Astrocyte of the spinal cord (primary cell): ENCODE measurements at regions not wholly inside any gene's neighbourhood (a gene's known extent, or its start where the extent isn't known, plus 50 kb on each side); places are given as distances from the start of the nearest gene placed in this dataset.

Experiments
- DNase-seq: peaks from one replicate; pipeline ENCODE4 v3.0.0; 2011; ENCODE audit warnings: low read depth, low spot score
- H3K4me3 ChIP-seq: 2 replicates; pipeline ENCODE4 v1.5.1; 2011; ENCODE audit warnings: low read depth, mild to moderate bottlenecking, low read length, moderate library complexity
- in situ Hi-C: cut with HindIII; loops from 2 replicates; pipeline ENCODE4 v1.10.0; 2017; ENCODE audit warnings: low sequenced_read_pairs
- TF ChIP-seq, protein P1 (sequence below): IDR thresholded peaks from 2 replicates; pipeline ENCODE4 v1.5.1; 2012; ENCODE audit warnings: low read depth, mild to moderate bottlenecking, low read length, inconsistent platforms

DNA sequence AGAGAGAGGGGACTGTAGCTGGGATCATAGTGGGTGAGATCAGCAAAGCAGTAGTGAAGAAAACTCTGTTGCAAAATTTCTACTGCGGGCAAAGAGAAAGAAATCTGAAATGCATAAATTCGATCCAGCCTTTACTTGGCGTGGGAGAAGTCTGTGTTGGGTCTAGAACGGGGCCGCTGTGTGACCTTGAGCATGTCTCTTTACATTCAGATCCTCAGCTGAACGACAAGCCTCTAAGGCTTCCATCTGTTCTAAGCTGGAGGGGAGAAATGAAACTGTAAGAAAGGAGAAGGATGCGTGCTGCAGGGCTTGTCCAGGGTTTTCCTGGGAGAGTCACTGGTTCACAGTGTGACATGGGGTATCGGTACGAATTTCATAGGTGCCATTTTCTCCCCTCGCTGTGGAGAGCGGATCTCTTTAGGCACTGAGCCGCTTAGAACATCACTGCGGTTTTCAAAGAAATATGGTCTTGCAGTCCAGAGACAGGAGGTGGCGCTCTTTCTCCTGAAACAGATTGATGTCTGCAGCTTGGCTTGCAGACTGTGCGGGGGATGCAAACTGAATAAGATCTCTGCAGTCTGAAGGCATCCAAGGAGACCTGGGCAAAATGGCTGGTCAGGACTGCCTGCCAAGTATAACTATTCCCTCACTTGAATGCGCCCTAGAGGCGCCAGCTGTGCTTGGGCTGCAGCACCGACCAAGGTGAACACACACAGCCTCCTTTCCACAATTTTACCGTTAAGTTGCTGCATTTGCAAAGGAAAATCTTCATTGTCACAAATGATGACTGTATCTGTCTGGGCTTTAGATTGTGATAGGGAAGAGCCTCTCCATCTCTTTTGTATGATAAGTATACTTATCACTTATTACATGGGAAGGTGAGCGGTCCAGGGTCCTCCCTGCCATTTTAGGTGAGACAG, 104.1 kb downstream of the XCL2 start:
- in situ Hi-C loops: no loop called here
- H3K4me3 ChIP-seq: no peak overlapping the region
- DNase-seq: peak; percentile 88
- TF ChIP-seq, protein P1, sequence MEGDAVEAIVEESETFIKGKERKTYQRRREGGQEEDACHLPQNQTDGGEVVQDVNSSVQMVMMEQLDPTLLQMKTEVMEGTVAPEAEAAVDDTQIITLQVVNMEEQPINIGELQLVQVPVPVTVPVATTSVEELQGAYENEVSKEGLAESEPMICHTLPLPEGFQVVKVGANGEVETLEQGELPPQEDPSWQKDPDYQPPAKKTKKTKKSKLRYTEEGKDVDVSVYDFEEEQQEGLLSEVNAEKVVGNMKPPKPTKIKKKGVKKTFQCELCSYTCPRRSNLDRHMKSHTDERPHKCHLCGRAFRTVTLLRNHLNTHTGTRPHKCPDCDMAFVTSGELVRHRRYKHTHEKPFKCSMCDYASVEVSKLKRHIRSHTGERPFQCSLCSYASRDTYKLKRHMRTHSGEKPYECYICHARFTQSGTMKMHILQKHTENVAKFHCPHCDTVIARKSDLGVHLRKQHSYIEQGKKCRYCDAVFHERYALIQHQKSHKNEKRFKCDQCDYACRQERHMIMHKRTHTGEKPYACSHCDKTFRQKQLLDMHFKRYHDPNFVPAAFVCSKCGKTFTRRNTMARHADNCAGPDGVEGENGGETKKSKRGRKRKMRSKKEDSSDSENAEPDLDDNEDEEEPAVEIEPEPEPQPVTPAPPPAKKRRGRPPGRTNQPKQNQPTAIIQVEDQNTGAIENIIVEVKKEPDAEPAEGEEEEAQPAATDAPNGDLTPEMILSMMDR: peak; percentile 78

DNA sequence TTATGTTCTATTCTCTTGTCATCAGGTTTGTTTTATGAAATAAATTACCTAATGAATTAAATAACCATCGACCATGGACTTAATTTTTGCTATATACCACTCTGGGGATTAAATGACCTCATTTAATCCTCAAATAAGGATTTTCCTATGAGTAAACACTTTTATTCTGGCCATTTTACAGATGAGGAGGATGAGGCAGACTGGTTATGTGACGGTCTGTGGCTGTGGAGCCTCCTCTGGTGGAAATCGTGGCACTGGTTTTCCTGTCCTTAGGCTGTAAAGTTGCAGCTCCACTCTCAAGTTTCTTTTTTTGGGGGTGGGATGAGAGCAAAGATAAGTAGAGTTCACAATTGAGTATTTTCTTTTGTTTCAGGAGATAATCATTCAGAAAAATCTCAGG, 105.2 kb downstream of the XCL2 start:
- H3K4me3 ChIP-seq: no peak overlapping the region
- in situ Hi-C loops: no loop called here
- TF ChIP-seq, protein P1: no peak
- DNase-seq: no peak

DNA sequence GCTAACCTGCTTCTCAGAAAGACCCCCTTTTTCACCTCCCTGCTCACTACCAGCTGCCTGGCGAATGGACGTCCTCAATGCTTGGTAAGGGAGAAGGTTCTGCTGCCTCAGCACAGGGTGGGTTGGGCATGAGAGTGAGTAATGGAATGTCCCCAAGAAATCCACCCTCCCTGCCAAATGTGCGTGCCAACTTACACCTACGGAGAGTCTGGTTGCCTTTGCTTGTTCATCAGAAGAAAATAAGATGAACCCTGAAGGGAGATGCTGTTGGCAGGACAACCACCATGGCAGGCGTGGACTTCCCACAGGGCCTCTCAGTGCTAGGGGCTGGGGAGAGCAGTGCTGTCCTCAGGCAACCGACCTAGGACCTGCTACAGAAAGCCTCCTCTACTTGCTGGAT, 106.0 kb downstream of the XCL2 start:
- TF ChIP-seq, protein P1: no peak
- DNase-seq: no peak
- no peak overlapping the region for H3K4me3 ChIP-seq
- in situ Hi-C loops: no loop called here

DNA sequence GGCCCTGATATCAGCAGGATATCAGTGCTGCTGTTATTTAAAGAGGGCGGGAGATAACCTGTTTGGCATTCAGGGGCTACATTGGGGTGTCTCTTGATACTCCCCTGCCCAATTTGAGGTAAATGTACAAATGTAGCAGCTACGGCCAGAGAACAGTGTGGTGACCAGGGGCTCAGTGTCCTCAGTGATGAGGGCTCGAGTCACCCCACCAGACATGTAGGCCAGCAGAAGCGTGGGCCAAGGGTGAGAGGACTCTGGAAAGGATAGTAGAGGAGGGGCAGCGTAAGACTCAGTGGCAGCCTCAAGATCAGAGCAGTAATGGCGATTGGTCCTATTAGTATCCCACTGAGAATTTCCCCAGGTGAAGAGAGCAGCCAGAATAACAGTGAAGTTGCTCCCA, 108.4 kb downstream of the XCL2 start:
- TF ChIP-seq, protein P1: no peak
- in situ Hi-C loops: no loop called here
- no peak overlapping the region for H3K4me3 ChIP-seq
- DNase-seq: no peak

DNA sequence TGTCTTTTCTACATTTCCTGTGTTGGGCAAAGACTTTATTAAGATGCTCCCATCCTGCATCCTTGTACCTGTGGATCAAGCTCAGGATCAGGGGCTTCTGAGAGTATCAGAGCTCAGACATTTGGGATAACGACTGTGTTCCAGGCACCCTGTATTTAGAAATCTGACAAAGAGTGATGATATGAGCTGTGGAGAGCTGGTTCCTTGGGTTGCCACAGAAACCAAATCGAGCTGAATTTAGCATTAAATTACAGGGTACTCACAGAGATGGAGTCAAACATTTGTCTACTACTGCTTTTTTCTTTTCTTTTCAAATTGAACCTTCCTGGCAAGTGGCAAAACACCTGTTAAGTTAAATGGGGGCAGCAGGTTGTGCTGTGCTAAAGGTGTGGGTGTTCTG, 110.6 kb downstream of the XCL2 start:
- in situ Hi-C loops: no loop called here
- DNase-seq: no peak
- H3K4me3 ChIP-seq: no peak overlapping the region
- TF ChIP-seq, protein P1: no peak

DNA sequence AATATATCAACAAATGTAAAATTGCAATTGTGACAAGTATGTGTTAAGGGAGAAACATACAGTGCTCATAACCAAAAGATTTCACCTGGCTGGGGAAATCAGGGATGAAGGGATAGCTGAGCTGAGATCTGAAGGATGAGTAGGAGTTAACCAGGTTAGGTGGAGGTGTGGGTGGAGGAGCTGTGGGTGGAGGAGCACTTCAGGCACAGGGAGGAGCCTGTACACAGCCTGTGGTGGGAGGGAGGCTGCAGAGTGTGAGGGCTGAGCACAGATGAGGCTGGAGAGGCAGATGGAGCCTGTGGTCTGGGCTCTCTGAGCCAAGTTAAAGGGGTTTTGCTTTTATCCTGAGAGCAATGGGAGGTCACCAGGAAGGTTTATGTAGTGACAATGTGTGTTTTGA, 111.9 kb downstream of the XCL2 start:
- in situ Hi-C loops: no loop called here

More for the DNA sequence above, 111.9 kb downstream of the XCL2 start:
- DNase-seq: no peak
- no peak overlapping the region for H3K4me3 ChIP-seq
- TF ChIP-seq, protein P1: no peak
